HUDEP-2 (cell line): ENCODE measurements at regions not wholly inside any gene's neighbourhood (a gene's known extent, or its start where the extent isn't known, plus 50 kb on each side); places are given as distances from the start of the nearest gene placed in this dataset.
"Not testable (repeated sequence)": the region's sequence is repeated elsewhere in the genome, so short reads cannot be mapped to it uniquely, and the experiment has no call there.

Experiments
- DNase-seq, 76 experiments: peaks; one replicate each; lab custom pipeline; 2025; ENCODE audit not compliant: unreplicated experiment in 76 of 76; lab: John Stamatoyannopoulos, UW

GRCh38 chr3:181917027-181917426 lies 205.3 kb downstream of the SOX2 start:
- DNase-seq: no peak

GRCh38 chr3:181919375-181919774 lies 207.7 kb downstream of the SOX2 start:
- no peak for DNase-seq

GRCh38 chr3:181920409-181920808 lies 208.7 kb downstream of the SOX2 start:
- no peak for DNase-seq

- no peak for DNase-seq
Observed at GRCh38 chr3:181921220-181921619, 209.5 kb downstream of the SOX2 start.

- not testable (repeated sequence) for DNase-seq
Observed at GRCh38 chr3:181925841-181926240, 214.1 kb downstream of the SOX2 start.

GRCh38 chr3:181929501-181929900 lies 217.8 kb downstream of the SOX2 start:
- no peak for DNase-seq

- DNase-seq: no peak
Observed at GRCh38 chr3:181930105-181930504, 218.4 kb downstream of the SOX2 start.

- no peak for DNase-seq
Observed at GRCh38 chr3:181932039-181932438, 220.3 kb downstream of the SOX2 start.

GRCh38 chr3:181933052-181933618 lies 221.4 kb downstream of the SOX2 start:
- DNase-seq: no peak

- no peak for DNase-seq
Observed at GRCh38 chr3:181935915-181936314, 224.2 kb downstream of the SOX2 start.

- no peak for DNase-seq
Observed at GRCh38 chr3:181936774-181937173, 225.0 kb downstream of the SOX2 start.

GRCh38 chr3:181938580-181938979 lies 226.9 kb downstream of the SOX2 start:
- DNase-seq: not testable (repeated sequence)

- DNase-seq: no peak
Observed at GRCh38 chr3:181940703-181941102, 229.0 kb downstream of the SOX2 start.

- DNase-seq: no peak
Observed at GRCh38 chr3:181941250-181941649, 229.5 kb downstream of the SOX2 start.

- DNase-seq: no peak
Observed at GRCh38 chr3:181943285-181943684, 231.6 kb downstream of the SOX2 start.

GRCh38 chr3:181947606-181948005 lies 235.9 kb downstream of the SOX2 start:
- no peak for DNase-seq

- no peak for DNase-seq
Observed at GRCh38 chr3:181948286-181948685, 236.6 kb downstream of the SOX2 start.

GRCh38 chr3:181952221-181952620 lies 240.5 kb downstream of the SOX2 start:
- DNase-seq: no peak

GRCh38 chr3:181952929-181953328 lies 241.2 kb downstream of the SOX2 start:
- no peak for DNase-seq

GRCh38 chr3:181955566-181955965 lies 243.8 kb downstream of the SOX2 start:
- no peak for DNase-seq

- DNase-seq: no peak
Observed at GRCh38 chr3:181956122-181956521, 244.4 kb downstream of the SOX2 start.

GRCh38 chr3:181966393-181966792 lies 254.7 kb downstream of the SOX2 start:
- no peak for DNase-seq

- DNase-seq: no peak
Observed at GRCh38 chr3:181969925-181970324, 258.2 kb downstream of the SOX2 start.
